ENCODE measurements at regions not wholly inside any gene's neighbourhood (a gene's known extent, or its start where the extent isn't known, plus 50 kb on each side); places are given as distances from the start of the nearest gene placed in this dataset.

DNA sequence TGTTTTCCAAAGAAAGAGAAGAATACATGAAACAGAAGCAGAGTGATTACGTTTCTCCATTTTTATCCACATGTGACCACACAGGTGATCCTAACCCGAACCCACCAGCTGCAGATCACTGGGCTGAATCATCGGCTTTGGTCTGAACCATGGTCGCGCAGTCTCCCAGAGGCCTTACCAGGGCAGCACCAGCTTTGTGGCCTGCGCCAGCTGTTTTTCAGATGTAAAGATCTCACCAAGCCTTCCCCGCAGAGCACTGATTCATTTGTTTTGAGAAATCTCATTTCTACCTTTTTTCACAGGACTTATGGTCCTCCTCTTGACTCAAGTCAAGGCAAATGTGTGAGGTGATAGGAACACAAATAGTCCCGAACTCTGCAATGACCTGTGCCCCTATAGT is 207.0 kb upstream of the PPP2R2D start:
- H3K27ac ChIP-seq = no peak overlapping the region
- DNase-seq (ENCODE audit: low spot score in 2 of 2) = no peak
- H3K4me3 ChIP-seq = no peak overlapping the region
- H3K9me3 ChIP-seq = no peaks in the 10 kb centered on the region
- H3K36me3 ChIP-seq = no peaks in the 10 kb centered on the region
- TF ChIP-seq POLR2AphosphoS5 (IDR thresholded peaks at IDR 0.05) (no peak), POLR2A (IDR thresholded peaks at IDR 0.05) (no peak)
- intact Hi-C loops (cut with DNase I; ENCODE audit: low total_unique reads) = no loop called here
- H3K27me3 ChIP-seq = peaks cover 0 to 49% of the 10 kb centered on the region in 2 donors
- no peaks in the 10 kb centered on the region for H3K4me1 ChIP-seq

DNA sequence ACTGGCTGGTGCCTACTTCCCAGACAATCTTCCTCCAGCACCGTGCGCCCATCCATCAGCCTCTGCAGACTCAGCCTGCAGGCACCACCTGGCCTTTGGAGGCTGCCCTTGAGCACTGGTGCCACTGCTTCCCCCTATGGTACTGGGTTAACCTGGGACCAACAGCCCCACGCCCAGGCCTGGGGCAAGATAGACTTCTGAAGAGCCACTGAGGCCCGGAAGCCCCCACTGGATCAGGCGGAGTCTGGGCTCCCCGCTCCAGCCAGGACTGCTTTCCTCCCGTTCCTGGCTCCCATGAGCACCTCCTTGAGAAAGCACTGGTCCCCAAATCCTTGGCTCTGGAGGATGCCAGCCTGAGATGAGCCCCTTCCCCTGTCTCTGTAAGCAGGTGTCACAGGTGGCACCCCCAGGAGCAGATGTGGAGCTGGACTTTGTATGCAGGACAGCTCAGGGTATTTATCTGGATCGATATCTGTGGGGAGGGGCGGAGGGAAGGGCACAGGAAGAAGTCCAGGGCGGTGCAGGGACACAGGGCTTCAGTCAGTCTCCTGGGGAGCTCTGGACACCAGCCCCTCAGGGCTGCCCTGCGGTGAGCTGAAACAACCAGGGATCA is 206.5 kb upstream of the PPP2R2D start:
- TF ChIP-seq POLR2AphosphoS5 (IDR thresholded peaks at IDR 0.05) = no peak
- TF ChIP-seq POLR2A (IDR thresholded peaks at IDR 0.05) = no peak
- no peak for TF ChIP-seq CTCF (IDR thresholded peaks at IDR 0.05)
- H3K9me3 ChIP-seq = no peaks in the 10 kb centered on the region
- no peak overlapping the region for H3K4me3 ChIP-seq
- no peak overlapping the region for H3K27ac ChIP-seq
- DNase-seq (ENCODE audit: low spot score in 2 of 2) = no peak
- no peaks in the 10 kb centered on the region for H3K4me1 ChIP-seq
- intact Hi-C loops (cut with DNase I; ENCODE audit: low total_unique reads) = no loop called here
- no peaks in the 10 kb centered on the region for H3K36me3 ChIP-seq
- H3K27me3 ChIP-seq = peaks cover 0 to 49% of the 10 kb centered on the region in 2 donors

- H3K4me3 ChIP-seq = no peak overlapping the region
- H3K27me3 ChIP-seq = peaks cover 0 to 54% of the 10 kb centered on the region in 2 donors
- no peaks in the 10 kb centered on the region for H3K36me3 ChIP-seq
- intact Hi-C loops (cut with DNase I; ENCODE audit: low total_unique reads) = no loop called here
- H3K4me1 ChIP-seq = no peaks in the 10 kb centered on the region
- DNase-seq (ENCODE audit: low spot score in 2 of 2) = no peak
- no peak overlapping the region for H3K27ac ChIP-seq
- TF ChIP-seq POLR2A (IDR thresholded peaks at IDR 0.05) (no peak), CTCF (IDR thresholded peaks at IDR 0.05) (no peak), POLR2AphosphoS5 (IDR thresholded peaks at IDR 0.05) (no peak)
- no peaks in the 10 kb centered on the region for H3K9me3 ChIP-seq
Observed at GRCh38 chr10:131694781-131695495, 205.9 kb upstream of the PPP2R2D start.

DNA sequence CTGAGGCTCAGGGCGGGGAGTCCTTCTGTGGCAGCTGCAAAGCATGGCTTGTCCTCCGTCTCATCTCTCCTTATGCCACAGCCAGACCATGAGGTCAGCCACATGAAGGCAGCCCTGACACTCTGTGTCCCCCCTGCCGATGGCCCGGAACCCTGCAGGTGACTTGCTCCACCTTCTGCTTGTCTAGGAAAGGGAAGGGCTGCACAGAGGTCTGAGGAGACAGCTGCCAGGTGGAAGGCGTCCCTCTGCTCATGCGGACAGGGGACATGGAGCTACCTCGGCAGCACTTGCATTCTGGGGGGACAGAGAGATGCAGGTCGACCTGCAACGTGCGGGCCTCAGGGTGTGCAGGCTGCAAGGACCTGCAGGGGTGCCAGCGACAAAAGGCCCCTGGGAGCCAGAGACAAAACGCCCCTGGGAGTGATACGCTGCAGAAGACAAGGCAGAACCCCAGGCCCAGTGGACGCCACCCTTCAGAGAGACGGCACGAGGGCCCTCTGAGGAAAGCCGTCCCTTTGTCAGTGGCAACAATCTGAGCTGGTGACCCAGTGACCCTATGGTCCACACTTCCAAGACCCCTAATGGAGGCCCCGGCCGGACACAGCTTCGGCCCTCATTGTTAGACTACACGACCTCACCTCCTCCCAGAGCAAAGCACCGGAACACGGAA is 205.2 kb upstream of the PPP2R2D start:
- Histone ChIP-seq H3K27ac (no peak overlapping the region), H3K36me3 (no peaks in the 10 kb centered on the region), H3K9me3 (no peaks in the 10 kb centered on the region), H3K4me1 (no peaks in the 10 kb centered on the region), H3K27me3 (peaks cover 0 to 61% of the 10 kb centered on the region in 2 donors), H3K4me3 (no peak overlapping the region)
- no peak for DNase-seq (ENCODE audit: low spot score in 2 of 2)
- TF ChIP-seq CTCF (IDR thresholded peaks at IDR 0.05) (no peak), POLR2A (IDR thresholded peaks at IDR 0.05) (no peak), POLR2AphosphoS5 (IDR thresholded peaks at IDR 0.05) (no peak)
- intact Hi-C loops (cut with DNase I; ENCODE audit: low total_unique reads) = no loop called here

DNA sequence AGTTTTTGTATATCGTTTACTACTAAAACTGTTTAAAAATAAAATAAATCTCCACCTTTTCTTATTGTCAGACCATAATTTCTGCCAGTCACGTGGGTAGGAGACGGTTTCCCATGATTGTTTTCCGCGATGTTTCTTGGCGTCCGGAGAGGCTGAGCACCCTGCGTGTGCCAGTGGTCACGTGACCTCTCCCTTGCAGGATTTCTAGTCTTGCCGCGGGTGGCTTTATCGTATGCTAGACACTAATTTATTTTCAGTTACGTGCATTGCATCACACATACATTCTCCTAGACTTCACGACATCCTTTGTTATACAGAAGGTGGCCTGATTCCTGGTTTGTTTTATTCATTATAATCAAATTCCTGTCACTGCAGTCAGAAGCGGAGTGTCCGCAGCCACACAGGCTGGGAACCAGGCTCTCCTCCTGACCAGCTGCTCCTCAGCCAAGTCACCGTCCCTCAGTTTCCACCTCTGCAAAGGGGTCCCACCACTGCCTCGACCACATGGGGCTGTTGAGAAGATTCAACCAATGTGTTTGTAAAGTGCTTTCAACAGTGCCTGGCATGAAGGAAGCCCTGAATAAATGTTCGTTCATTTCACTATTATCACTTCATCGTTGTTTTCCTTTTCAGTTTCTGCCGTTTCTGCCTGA is 203.2 kb upstream of the PPP2R2D start:
- Histone ChIP-seq H3K27me3 (peaks cover 0 to 68% of the 10 kb centered on the region in 2 donors), H3K4me1 (no peaks in the 10 kb centered on the region), H3K36me3 (no peaks in the 10 kb centered on the region), H3K9me3 (no peaks in the 10 kb centered on the region), H3K4me3 (no peak overlapping the region), H3K27ac (no peak overlapping the region)
- intact Hi-C loops (cut with DNase I; ENCODE audit: low total_unique reads) = no loop called here
- DNase-seq (ENCODE audit: low spot score in 2 of 2) = no peak
- TF ChIP-seq CTCF (IDR thresholded peaks at IDR 0.05) = no peak
- TF ChIP-seq POLR2AphosphoS5 (IDR thresholded peaks at IDR 0.05) = no peak
- TF ChIP-seq POLR2A (IDR thresholded peaks at IDR 0.05) = no peak
